ENCODE measurements at regions not wholly inside any gene's neighbourhood (a gene's known extent, or its start where the extent isn't known, plus 50 kb on each side); places are given as distances from the start of the nearest gene placed in this dataset.

DNA sequence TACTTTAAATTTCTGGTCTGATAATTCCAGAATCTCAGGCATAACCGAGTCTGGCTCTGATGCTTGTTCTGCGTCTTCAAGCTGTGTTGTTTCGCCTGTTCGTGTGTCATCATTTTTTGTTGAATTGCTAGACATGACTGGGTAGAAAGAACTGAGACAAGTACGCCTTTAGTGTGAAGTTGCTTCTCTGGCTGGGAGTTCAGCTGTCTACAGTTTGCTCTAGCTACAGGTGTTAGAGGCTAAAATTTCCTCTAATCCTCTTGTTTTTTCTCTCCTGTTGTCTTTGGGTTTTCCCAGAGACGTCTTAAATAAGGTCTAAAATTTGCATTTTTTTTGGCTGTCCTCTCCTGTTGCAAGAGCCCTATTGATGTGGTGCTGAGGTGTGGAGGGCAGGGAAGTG, 100.3 kb downstream of the FAM50B start (continued):
- no peak for TF ChIP-seq AFF1 (IDR thresholded peaks at IDR 0.05; ENCODE audit: low read depth in 1 of 2, partially characterized antibody in 2 of 2)
- no peak for TF ChIP-seq ZNF830 (CRISPR knock-in tag; IDR thresholded peaks at IDR 0.05)
- no peak for TF ChIP-seq ZBTB1 (CRISPR knock-in tag; IDR thresholded peaks at IDR 0.05; ENCODE audit: borderline replicate concordance, low read depth)
- TF ChIP-seq ZNF449 (CRISPR knock-in tag; IDR thresholded peaks at IDR 0.05) = no peak
- TF ChIP-seq HMGXB4 (CRISPR knock-in tag; IDR thresholded peaks at IDR 0.05) = no peak
